HG02588 (cell line): ENCODE measurements at regions not wholly inside any gene's neighbourhood (a gene's known extent, or its start where the extent isn't known, plus 50 kb on each side); places are given as distances from the start of the nearest gene placed in this dataset.
"Not testable (repeated sequence)": the region's sequence is repeated elsewhere in the genome, so short reads cannot be mapped to it uniquely, and the experiment has no call there.

Experiments used
- ATAC-seq: cut with Tn5 transposase; IDR thresholded peaks from one replicate; pipeline ENCODE4 v1.9.1; 2021; ENCODE audit warnings: mild to moderate bottlenecking, moderate library complexity; ENCODE audit not compliant: unreplicated experiment

DNA sequence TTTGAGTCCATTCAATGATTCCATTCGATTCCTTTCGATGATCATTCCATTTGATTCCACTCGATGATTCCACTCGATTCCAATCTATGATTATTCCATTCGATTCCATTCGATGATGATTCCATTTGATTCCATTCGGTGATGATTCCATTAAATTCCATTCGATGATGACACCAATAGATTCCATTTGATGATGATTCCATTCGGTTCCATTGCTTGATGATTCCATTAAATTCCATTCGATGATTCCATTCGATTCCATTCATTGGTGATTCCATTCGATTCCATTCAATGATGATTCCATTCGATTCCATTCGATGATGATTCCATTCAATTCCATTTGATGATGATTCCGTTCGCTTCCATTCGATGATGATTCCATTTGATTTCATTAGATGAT, 1104.1 kb downstream of the RPIA start:
- ATAC-seq = not testable (repeated sequence)

DNA sequence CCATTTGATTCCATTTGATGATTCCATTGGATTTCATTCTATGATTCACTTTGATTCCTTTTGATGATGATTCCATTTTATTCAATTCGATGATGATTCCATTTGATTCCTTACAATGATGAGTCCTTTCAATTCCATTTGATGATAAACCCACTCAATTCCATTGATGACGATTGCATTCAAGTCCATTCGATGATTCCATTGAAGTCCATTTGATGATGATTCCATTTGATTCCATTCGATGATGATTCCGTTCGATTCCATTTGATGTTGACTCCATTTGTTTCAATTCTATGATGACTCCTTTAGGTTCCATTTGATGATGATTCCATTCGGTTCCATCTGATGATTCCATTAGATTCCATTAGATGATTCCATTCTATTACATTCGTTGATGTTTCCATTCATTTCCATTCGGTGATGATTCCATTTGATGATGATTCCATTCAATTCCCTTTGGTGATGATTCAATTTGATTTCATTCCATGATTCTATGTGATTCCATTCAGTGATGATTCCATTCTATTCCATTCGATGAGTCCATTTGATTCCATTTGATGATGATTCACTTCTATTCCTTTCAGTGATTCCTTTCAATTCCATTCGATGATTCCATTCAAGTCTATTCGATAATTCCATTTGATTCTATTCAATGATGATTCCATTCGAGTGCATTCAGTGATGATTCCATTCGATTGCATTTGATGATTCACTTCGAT, 1106.0 kb downstream of the RPIA start:
- ATAC-seq = no peak

DNA sequence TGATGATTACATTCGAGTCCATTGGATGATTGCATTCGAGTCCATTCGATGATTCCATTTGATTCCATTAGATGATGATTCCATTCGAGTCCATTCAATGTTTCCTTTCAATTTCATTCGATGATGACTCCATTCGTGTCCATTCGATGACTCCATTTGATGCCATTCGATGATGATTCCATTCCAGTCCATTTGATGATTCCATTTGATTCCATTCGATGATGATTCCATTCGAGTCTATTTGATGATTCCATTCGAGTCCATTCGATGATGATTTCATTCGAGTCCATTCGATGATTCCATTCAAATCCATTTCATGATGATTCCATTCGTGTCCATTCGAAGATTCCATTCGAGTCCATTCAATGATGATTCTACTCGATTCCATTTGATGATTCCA, 1109.7 kb downstream of the RPIA start:
- not testable (repeated sequence) for ATAC-seq

DNA sequence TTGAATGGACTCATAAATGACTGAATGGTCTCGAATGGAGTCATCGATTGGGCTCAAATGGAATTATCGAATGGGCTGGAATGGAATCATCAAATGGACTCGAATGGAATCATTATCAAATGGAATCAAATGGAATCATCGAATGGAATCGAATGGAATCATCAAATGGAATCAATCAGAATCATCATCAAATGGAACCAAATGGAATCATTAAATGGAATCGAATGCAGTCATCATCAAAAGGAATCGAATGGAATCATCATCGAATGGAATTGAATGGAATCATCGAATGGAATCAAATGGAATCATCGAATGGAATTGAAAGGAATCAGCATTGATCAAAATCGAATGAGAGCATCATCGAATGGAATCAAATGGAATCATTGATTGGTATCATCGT, 1114.9 kb downstream of the RPIA start:
- ATAC-seq = not testable (repeated sequence)

DNA sequence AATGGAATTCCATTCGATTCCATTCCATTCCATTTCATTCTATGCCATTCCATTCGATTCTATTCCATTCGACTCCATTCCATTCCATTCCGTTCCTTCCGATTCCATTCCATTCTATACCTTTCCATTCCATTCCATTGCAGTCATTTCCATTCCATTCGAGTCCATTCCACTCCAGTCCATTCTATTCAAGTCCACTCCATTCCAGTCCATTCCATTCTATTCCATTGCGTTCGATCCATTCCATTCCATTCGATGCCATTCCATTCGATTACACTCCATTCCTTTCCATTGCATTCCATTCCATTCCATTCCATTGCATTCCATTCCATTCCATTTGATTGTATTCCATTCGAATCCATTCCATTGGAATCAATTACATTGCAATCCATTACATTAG, 1119.8 kb downstream of the RPIA start:
- ATAC-seq = no peak

DNA sequence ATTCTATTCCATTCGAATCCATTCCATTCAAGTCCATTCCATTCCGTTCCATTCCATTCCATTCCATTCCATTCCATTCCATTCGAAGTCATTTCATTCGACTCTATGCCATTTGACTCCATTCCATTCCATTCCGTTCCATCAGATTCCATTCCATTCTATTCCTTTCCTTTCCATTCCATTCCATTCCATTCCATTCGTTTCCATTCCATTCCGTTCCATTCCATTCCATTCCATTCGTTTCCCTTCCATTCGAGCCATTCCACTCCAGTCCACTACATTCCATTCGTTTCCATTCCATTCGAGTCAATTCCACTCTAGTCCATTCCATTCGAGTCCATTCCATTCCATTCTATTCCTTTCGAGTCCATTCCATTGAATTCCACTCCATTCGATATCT, 1120.4 kb downstream of the RPIA start:
- ATAC-seq = not testable (repeated sequence)

DNA sequence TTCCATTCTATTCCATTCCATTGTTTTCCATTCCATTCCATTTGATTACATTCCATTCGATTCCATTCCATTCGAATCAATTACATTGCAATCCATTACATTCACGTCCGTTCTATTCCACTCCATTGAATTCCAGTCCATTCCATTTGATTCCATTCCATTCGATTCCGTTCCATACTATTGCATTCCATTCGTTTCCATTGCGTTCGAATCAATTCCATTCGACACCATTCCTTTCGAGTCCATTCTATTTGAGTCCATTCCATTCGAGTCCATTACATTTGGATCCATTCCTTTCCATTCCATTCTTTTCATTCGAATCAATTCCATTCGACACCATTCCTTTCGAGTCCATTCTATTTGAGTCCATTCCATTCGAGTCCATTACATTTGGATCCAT, 1122.9 kb downstream of the RPIA start:
- not testable (repeated sequence) for ATAC-seq

DNA sequence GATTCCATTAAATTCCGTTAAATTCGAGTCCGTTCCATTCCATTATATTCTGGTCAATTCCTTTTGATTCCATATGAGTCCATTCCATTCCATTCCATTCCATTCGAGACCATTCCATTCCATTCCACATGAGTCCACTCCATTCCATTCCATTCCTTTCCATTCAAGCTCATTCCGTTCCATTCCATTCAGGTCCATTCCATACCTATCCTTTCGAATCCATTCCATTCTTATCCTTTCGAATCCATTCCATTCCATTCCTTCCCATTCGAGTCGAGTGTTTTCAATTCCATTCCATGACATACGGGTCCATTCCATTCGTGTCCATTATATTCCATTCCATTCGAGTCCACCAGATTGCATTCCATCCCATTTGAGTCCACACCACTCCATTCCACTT, 1127.4 kb downstream of the RPIA start:
- no peak for ATAC-seq

DNA sequence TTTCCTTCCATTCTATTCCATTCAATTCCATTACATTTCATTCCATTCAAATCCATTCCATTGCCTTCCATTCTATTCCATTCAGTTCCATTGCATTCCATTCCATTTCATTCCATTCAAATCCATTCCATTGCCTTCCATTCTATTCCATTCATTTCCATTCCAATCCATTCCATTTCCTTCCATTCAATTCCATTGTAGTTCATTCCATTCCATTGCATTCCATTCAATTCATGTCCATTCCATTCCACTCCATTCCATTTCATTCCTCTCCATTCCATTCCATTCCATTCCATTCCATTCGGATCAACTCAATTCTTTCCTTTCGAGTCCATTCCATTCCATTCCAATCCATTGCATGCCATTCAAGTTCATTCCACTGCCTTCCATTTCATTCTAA, 1128.3 kb downstream of the RPIA start:
- no peak for ATAC-seq

DNA sequence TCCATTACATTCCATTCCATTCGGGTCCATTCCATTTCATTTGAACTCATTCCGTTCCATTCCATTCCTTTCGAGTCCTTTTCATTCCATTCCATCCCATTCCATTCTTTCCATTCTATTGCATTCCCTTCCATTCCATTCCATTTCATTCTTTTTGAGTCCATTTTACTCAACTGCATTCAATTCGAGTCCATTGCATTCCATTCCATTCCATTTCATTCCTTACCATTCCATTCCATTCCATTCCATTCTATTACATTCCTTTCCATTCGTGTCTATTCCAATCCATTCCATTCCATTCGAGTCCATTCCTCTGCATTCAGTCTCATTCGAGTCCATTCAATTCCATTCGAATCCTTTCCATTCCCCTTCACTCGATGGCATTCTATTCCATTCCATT, 1128.8 kb downstream of the RPIA start:
- no peak for ATAC-seq

DNA sequence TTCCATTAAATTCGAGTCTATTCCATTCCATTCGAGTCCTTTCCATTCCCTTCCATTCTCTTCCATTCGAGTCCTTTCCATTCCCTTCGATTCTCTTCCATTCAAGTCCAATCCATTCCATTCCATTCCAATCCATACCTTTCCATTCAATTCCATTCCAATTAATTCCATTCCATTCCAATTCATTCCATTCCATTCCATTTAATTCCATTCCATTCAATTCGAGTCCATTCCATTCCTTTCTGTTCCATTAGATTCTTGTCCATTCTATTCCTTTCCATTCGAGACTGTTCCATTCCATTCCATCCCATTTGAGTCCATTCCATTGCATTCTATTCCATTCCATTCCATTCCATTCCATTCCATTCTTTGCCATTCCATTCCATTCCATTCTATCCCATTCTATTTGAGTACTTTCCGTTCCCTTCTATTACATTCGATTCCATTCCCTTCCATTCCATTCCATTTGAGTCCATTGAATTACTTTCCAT, 1130.0 kb downstream of the RPIA start:
- ATAC-seq = no peak

DNA sequence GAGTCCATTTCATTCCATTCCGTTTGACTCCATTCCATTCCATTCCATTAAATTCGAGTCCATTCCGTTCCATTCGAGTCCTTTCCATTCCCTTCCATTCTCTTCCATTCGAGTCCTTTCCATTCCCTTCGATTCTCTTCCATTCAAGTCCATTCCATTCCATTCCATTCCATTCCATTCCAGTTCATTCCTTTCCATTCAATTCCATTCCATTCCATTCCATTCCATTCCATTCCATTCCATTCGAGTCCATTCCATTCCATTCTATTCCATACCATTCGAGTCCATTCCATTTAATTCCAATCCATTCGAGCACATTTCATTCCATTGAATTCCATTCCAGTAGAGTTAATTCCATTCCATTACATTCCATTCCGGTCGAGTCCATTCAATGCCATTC, 1130.9 kb downstream of the RPIA start:
- ATAC-seq = not testable (repeated sequence)

DNA sequence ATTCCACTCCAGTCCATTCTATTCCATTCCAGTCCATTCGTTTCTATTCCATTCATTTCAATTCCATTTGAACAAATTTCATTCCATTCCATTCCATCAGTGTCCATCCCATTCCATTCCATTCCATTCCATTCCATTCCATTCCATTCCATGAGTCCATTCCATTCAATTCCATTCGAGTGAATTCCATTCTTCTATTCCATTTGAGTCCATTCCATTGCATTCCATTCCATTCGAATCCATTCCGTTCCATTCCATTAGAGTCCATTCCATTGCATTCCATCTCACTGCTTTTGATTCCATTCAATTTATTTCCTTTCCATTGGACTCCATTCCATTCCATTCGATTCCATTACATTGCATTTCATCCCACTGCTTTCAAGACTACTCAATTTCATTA, 1132.1 kb downstream of the RPIA start:
- ATAC-seq = no peak

DNA sequence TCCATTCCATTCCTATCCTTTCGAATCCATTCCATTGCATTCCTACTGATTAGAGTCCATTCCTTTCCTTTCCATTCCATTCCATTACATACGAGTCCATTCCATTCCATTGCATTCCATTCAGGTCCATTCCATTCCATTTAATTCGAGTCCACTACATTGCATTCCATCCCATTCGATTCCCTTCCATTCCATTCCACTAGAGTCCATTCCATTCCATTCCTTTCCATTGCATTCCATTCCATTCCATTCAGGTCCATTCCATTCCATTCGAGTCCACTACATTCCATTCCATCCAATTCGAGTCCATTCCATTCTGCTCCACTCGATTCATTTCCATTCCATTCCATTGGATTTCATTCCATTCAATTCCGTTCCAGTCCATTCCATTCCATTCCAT, 1133.6 kb downstream of the RPIA start:
- no peak for ATAC-seq

DNA sequence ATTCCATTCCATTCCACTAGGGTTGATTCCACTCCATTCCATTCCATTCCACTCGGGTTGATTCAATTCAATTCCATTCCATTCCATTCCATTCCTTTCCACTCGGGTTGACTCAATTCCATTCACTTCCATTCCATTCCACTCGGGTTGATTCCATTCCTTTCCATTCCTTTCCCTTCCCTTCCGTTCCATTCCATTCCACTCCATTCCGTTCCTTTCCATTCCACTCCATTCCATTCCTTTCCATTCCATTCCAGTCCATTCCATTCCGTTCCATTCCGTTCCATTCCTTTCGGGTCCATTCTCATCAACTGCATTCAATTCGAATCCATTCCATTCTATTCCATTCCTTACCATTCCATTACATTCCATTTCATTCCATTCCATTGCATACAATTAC, 1135.3 kb downstream of the RPIA start:
- not testable (repeated sequence) for ATAC-seq

DNA sequence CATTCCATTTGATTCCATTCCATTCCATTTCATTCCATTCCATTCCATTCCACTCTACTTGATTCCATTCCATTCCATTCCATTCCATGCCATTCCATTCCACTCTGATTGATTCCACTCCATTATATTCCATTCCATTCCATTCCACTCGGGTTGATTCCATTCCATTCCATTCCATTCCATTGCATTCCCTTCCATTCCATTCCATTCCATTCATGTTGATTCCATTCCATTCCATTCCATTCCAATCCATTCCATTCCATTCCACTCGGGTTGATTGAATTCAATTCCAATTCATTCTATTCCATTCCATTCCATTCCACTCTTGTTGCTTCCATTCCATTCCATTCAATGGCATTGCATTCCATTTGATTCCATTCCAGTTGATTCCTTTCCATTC, 1136.4 kb downstream of the RPIA start:
- ATAC-seq = not testable (repeated sequence)

DNA sequence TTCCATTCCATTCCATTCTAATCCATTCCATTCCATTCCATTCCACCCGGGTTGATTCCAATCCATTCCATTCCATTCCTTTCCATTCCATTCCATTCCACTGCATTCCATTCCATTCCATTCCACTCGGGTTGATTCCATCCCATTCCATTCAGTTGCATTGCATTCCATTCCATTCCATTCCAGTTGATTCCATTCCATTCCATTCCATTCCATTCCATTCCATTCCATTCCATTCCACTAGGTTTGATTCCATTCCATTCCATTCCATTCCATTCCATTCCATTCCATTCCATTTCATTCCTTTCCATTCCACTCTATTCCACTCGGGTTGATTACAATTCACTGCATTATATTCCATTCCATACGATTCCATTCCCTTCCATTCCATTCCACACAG, 1136.9 kb downstream of the RPIA start:
- not testable (repeated sequence) for ATAC-seq

DNA sequence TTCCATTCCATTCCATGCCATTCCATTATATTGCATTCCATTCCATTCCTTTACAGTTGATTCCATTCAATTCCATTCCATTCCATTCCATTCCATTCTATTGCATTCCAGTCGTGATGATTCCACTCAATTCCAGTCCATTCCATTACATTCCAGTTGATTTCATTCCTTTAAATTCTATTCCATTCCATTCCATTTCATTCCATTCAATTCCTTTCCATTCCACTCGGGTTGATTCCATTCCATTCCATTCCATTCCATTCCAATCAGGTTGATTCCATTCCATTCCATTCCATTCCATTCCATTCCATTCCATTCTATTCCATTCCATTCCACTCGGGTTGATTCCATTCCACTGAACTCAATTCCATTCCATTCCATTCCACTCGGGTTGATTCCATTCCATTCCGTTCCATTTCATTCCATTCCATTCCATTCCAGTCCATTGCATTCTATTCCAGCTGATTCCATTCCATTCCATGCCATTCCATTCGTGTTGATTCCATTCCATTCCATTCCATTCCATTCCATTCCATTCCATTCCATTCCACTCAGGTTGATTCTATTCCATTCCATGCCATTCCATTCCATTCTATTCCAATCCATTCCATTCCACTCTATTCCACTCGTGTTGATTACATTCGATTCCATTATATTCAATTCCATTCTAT, 1137.6 kb downstream of the RPIA start:
- peak; percentile 30 for ATAC-seq

DNA sequence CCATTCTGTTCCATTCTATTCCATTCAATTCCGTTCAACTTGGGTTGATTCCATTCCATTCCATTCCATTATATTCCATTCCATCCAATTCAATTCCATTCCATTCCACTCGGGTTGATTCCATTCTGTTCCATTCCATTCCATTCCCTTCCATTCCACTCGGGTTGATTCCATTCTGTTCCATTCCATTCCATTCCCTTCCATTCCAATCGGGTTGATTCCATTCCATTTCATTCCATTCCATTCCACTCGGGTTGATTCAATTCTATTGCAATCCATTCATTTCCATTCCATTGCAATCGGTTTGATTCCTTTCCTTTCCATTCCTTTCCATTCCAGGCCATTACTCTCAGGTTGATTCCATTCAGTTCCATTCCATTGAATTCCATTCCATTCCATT, 1138.4 kb downstream of the RPIA start:
- ATAC-seq = no peak

DNA sequence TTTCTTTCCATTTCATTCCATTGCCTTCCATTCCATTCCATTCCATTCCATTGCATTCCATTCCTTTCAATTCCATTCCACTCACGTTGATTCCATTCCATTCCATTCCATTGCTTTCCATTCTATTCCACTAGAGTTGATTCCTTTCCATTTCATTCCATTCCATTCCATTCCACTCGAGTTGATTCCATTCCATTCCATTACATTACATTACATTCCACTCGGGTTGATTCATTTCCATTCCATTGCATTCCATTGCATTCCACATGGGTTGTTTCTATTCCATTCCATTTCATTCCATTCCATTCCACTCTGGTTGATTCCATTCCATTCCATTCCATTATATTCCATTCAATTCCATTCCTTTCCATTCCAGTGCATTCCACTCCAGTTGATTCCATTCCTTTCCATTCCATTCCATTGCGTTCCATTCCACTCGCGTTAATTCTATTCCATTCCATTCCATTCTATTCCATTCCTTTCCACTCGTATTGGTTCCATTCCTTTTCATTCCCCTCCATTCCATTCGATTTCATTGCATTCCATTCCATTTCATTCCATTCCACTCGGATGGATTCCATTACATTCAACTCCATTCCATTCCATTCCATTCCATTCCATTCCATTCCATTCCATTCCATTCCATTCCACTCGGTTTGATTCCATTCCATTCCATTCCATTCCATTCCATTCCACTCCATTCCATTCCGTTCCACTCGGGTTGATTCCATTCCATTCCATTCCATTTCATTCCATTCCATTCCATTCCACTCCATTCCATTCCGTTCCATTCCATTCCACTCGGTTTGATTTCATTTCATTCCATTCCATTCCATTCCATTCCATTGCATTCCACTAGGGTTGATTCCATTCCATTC, 1139.1 kb downstream of the RPIA start:
- peak; percentile 43 for ATAC-seq

DNA sequence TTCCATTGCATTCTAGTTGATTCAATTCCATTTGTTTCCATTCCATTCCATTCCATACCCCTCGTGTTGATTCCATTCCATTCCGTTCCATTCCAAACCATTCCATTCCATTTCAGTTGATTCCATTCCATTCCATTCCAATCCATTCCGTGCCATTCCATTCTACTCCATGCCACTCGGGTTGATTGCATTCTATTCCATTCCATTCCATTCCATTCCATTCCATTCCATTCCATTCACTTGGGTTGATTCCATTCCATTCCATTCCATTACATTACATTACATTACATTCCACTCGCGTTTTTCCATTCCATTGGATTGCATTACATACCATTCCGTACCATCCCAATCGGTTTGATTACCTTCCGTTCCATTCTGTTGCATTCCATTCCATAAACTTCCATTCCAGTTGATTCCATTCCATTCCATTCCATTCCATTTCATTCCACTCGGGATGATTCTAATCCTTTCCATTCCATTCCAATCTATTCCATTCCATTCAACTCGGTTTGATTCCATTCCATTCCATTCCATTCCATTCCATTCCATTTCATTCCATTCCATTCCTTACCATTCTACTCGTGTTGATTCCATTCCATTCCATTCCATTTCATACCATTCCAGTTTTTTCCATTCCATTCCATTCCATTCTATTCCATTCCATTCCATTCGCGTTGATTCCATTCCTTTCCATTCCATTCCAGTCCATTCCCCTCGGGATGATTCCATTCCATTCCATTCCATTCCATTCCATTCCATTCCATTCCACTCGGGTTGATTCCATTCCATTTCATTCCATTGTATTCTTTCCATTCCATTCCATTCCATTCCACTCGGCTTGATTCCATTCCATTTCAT, 1140.4 kb downstream of the RPIA start:
- ATAC-seq = no peak
